ENCODE measurements at regions not wholly inside any gene's neighbourhood (a gene's known extent, or its start where the extent isn't known, plus 50 kb on each side); places are given as distances from the start of the nearest gene placed in this dataset.
A peak's percentile ranks its signal among the peaks of the same experiment; 100 is the strongest.

- H3K4me1 ChIP-seq (replicated peaks in 1 of 4; ENCODE audit: control insufficient read depth in 3 of 4, insufficient read depth in 4 of 4, low read length in 3 of 4), result no peaks in the 10 kb centered on the region
- no peak overlapping the region for H3K9ac ChIP-seq (replicated peaks in 1 of 4; ENCODE audit: extremely low read depth in 1 of 4, low read depth in 3 of 4, low read length in 3 of 4)
- H3K27me3 ChIP-seq (replicated peaks in 1 of 4; ENCODE audit: control insufficient read depth in 3 of 4, extremely low read depth in 1 of 4, insufficient read depth in 3 of 4, low read length in 3 of 4), result no peaks in the 10 kb centered on the region
- H3K4ac ChIP-seq (replicated peaks; ENCODE audit: insufficient read length, low read depth, low read length), result no peak overlapping the region
- no peak for FAIRE-seq
- no peaks in the 10 kb centered on the region for H3K23me2 ChIP-seq (ENCODE audit: low read depth, low read length)
- no peak overlapping the region for H3K4me2 ChIP-seq (ENCODE audit: insufficient read depth in 1 of 2, low read depth in 2 of 2, low read length in 2 of 2)
- no peak overlapping the region for H3K56ac ChIP-seq (replicated peaks; ENCODE audit: insufficient read length, low read depth, low read length)
- no peaks in the 10 kb centered on the region for H3K9me3 ChIP-seq (ENCODE audit: insufficient read depth in 2 of 2, low read depth in 1 of 2, low read length in 1 of 2)
- no peak overlapping the region for H2BK120ac ChIP-seq (replicated peaks; ENCODE audit: low read depth, low read length)
- H3K18ac ChIP-seq (ENCODE audit: extremely low read depth, low read length), result no peak overlapping the region
- H4K8ac ChIP-seq (ENCODE audit: extremely low read depth, insufficient read depth, low read length), result no peak overlapping the region
- H4K91ac ChIP-seq (replicated peaks; ENCODE audit: insufficient read length, low read length), result no peak overlapping the region
- no peak overlapping the region for H2BK15ac ChIP-seq (ENCODE audit: low read length)
- no peak overlapping the region for H3K4me3 ChIP-seq (ENCODE audit: extremely low read depth in 1 of 4, insufficient read depth in 2 of 4, low read depth in 3 of 4, low read length in 4 of 4)
- H2AFZ ChIP-seq (ENCODE audit: low read length), result no peak overlapping the region
- H3K23ac ChIP-seq (ENCODE audit: insufficient read length), result no peak overlapping the region
- no peak for DNase-seq (ENCODE audit: low read depth in 1 of 2, low spot score in 2 of 2)
- H2AK5ac ChIP-seq (ENCODE audit: low read depth, low read length), result no peak overlapping the region
- H3K27ac ChIP-seq (ENCODE audit: low read depth, low read length), result no peak overlapping the region
- no peaks in the 10 kb centered on the region for H4K20me1 ChIP-seq (replicated peaks in 1 of 2; ENCODE audit: control insufficient read depth in 1 of 2, insufficient read depth in 2 of 2, low read length in 2 of 2)
- H3K79me2 ChIP-seq (ENCODE audit: control insufficient read depth in 1 of 2, insufficient read depth in 2 of 2, low read length in 2 of 2), result no peaks in the 10 kb centered on the region
- no peaks in the 10 kb centered on the region for H3K79me1 ChIP-seq (ENCODE audit: low read depth, low read length)
- H2BK12ac ChIP-seq (ENCODE audit: low read depth, low read length), result no peak overlapping the region
- ChIA-PET CTCF (ENCODE audit: partially characterized antibody) (interaction anchor here (0.6 to 2.0 kb wide), 20 partner anchors 10 to 436 kb away, joined by 3 to 5 read pairs (median 3); no protein-coding TSS in a partner anchor), POLR2A (ENCODE audit: partially characterized antibody) (no interaction called here)
- H2BK5ac ChIP-seq (ENCODE audit: low read depth, low read length), result no peak overlapping the region
- no peak overlapping the region for H4K5ac ChIP-seq (ENCODE audit: insufficient read length, low read depth, low read length)
- H2BK20ac ChIP-seq (ENCODE audit: low read length), result no peak overlapping the region
- H3K36me3 ChIP-seq (ENCODE audit: control insufficient read depth in 2 of 4, insufficient read depth in 4 of 4, low read length in 3 of 4), result no peaks in the 10 kb centered on the region
- no peak overlapping the region for H3K14ac ChIP-seq (ENCODE audit: insufficient read length)
- TF ChIP-seq ZNF274 (IDR thresholded peaks at IDR 0.05; ENCODE audit: borderline replicate concordance, extremely low read depth, low read length) (no peak), CEBPB (IDR thresholded peaks at IDR 0.05; ENCODE audit: low read depth, low read length) (no peak), HDAC2 (IDR thresholded peaks at IDR 0.05; ENCODE audit: borderline replicate concordance in 1 of 2, low read depth in 2 of 2, low read length in 2 of 2) (no peak), RBBP5 (IDR thresholded peaks at IDR 0.05; ENCODE audit: borderline replicate concordance, low read depth, low read length) (no peak), SIN3A (conservative IDR thresholded peaks at IDR 0.05 in 1 of 2, IDR thresholded peaks at IDR 0.05 in 1 of 2; ENCODE audit: low read depth in 1 of 2, low read length in 2 of 2) (no peak), EGR1 (IDR thresholded peaks at IDR 0.05; ENCODE audit: borderline replicate concordance, low read depth, low read length) (no peak), CREB1 (IDR thresholded peaks at IDR 0.05) (no peak), SIX5 (IDR thresholded peaks at IDR 0.05; ENCODE audit: low read depth, low read length) (no peak), YY1 (IDR thresholded peaks at IDR 0.05; ENCODE audit: low read depth, low read length) (no peak), RAD21 (IDR thresholded peaks at IDR 0.05 in 1 of 2, conservative IDR thresholded peaks at IDR 0.05 in 1 of 2; ENCODE audit: low read depth in 2 of 2, low read length in 2 of 2) (peak; percentile 13 to 16; a peak in 1 of 4 replicates), TAF1 (IDR thresholded peaks at IDR 0.05; ENCODE audit: low read depth, low read length) (no peak)
- TF ChIP-seq, protein P1, sequence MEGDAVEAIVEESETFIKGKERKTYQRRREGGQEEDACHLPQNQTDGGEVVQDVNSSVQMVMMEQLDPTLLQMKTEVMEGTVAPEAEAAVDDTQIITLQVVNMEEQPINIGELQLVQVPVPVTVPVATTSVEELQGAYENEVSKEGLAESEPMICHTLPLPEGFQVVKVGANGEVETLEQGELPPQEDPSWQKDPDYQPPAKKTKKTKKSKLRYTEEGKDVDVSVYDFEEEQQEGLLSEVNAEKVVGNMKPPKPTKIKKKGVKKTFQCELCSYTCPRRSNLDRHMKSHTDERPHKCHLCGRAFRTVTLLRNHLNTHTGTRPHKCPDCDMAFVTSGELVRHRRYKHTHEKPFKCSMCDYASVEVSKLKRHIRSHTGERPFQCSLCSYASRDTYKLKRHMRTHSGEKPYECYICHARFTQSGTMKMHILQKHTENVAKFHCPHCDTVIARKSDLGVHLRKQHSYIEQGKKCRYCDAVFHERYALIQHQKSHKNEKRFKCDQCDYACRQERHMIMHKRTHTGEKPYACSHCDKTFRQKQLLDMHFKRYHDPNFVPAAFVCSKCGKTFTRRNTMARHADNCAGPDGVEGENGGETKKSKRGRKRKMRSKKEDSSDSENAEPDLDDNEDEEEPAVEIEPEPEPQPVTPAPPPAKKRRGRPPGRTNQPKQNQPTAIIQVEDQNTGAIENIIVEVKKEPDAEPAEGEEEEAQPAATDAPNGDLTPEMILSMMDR (IDR thresholded peaks at IDR 0.05; ENCODE audit: control extremely low read depth in 1 of 3, insufficient read depth in 1 of 3, low read depth in 1 of 3, low read length in 3 of 3), result peak in 1 of 3 experiments; percentile 40; a peak in 1 of 4 replicates
- TF ChIP-seq, protein P2, sequence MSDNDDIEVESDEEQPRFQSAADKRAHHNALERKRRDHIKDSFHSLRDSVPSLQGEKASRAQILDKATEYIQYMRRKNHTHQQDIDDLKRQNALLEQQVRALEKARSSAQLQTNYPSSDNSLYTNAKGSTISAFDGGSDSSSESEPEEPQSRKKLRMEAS (IDR thresholded peaks at IDR 0.05), result no peak
Measured at GRCh38 chr5:28710360-28710759, 1672.0 kb upstream of the CDH9 start.

Measured in H1 (cell line).